Glutamatergic neuron (in vitro differentiated cells): ENCODE measurements at regions not wholly inside any gene's neighbourhood (a gene's known extent, or its start where the extent isn't known, plus 50 kb on each side); places are given as distances from the start of the nearest gene placed in this dataset.

Experiments used
- DNase-seq: peaks from one replicate; pipeline ENCODE4 v3.0.0; 2022
- H3K27ac Mint-ChIP-seq: one replicate; pipeline ENCODE4 v1.8.0; 2020; ENCODE audit warnings: mild to moderate bottlenecking, mixed read lengths, inconsistent platforms; ENCODE audit not compliant: unreplicated experiment
- H3K27me3 Mint-ChIP-seq: one replicate; pipeline ENCODE4 v1.8.0; 2020; ENCODE audit warnings: mild to moderate bottlenecking, moderate library complexity, mixed read lengths, inconsistent platforms; ENCODE audit not compliant: unreplicated experiment
- H3K36me3 Mint-ChIP-seq: one replicate; pipeline ENCODE4 v1.8.0; 2020; ENCODE audit warnings: mild to moderate bottlenecking, mixed read lengths, inconsistent platforms; ENCODE audit not compliant: unreplicated experiment
- H3K4me1 Mint-ChIP-seq: one replicate; pipeline ENCODE4 v1.8.0; 2020; ENCODE audit warnings: mild to moderate bottlenecking, low read depth, mixed read lengths, inconsistent platforms; ENCODE audit not compliant: unreplicated experiment
- H3K4me3 Mint-ChIP-seq: one replicate; pipeline ENCODE4 v1.8.0; 2020; ENCODE audit warnings: mild to moderate bottlenecking, mixed read lengths, inconsistent platforms; ENCODE audit not compliant: unreplicated experiment
- H3K9me3 Mint-ChIP-seq: one replicate; pipeline ENCODE4 v1.8.0; 2020; ENCODE audit warnings: mild to moderate bottlenecking, moderate library complexity, mixed read lengths, inconsistent platforms; ENCODE audit not compliant: unreplicated experiment
- TF ChIP-seq, protein P1 (sequence below): fragments of 200-600 bp; sonication (generic); IDR thresholded peaks from one replicate; pipeline ENCODE4 v1.5.0; 2021; ENCODE audit not compliant: partially characterized antibody, unreplicated experiment

DNA sequence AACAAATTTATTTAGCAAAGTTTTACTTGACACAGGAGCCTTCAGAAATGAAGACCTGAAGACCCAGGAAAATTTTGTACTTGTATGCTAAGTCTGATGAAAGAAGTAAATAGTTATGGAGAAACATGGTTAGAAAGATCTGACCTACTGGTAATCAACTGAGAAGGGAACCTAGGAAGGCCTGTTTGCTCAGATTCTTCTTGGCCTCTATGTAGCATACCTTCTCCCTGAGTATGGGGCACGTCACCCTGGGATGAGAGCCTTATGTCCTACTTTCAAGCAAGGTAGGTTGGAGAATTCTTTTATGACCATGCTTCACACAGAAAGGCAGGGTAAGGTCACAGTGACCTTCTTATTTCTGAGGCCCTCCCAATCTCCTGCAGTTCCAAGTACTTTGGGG is 178.6 kb upstream of the CREB1 start:
- peaks cover 6% of the 10 kb centered on the region for H3K9me3 Mint-ChIP-seq

DNA sequence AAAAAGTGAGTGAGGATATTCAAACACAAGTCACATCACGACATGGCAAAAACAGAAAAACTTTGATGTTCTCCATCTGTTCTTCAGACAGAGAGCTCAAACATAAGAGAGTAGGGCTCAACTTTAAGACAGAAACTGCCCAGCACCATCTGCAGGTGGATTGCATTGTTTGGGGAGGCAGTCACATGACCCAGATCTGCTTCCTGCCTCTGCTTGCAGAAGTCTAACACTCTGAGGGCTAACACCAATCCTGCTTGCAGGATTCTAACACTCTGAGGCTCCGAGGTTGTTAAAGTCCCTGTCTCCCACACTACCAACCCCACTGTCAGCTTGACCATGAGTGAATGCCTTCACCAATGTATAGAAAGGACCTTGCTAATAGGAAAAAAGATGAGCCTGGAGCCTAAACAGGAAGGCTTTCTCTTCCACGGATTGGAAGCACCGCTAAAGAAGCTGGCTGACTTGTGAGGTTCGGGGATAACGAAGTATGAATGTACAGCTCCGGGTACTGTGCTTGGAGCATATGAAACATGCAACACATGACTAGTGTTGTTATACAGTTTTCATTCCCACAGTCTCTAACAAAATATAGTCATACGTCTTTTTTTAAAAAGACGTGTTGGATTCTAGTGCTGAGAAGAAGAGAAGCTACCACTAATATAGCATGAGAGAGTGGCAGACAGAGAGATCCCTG is 176.6 kb upstream of the CREB1 start:
- DNase-seq: no peak
- H3K9me3 Mint-ChIP-seq: peaks cover 1% of the 10 kb centered on the region
- no peak overlapping the region for H3K27ac Mint-ChIP-seq
- no peak overlapping the region for H3K4me3 Mint-ChIP-seq
- TF ChIP-seq, protein P1, sequence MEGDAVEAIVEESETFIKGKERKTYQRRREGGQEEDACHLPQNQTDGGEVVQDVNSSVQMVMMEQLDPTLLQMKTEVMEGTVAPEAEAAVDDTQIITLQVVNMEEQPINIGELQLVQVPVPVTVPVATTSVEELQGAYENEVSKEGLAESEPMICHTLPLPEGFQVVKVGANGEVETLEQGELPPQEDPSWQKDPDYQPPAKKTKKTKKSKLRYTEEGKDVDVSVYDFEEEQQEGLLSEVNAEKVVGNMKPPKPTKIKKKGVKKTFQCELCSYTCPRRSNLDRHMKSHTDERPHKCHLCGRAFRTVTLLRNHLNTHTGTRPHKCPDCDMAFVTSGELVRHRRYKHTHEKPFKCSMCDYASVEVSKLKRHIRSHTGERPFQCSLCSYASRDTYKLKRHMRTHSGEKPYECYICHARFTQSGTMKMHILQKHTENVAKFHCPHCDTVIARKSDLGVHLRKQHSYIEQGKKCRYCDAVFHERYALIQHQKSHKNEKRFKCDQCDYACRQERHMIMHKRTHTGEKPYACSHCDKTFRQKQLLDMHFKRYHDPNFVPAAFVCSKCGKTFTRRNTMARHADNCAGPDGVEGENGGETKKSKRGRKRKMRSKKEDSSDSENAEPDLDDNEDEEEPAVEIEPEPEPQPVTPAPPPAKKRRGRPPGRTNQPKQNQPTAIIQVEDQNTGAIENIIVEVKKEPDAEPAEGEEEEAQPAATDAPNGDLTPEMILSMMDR: no peak
- no peaks in the 10 kb centered on the region for H3K27me3 Mint-ChIP-seq
- peaks cover 3% of the 10 kb centered on the region for H3K4me1 Mint-ChIP-seq
- peaks cover 4% of the 10 kb centered on the region for H3K36me3 Mint-ChIP-seq

More for the DNA sequence above, 178.6 kb upstream of the CREB1 start:
- Mint-ChIP-seq H3K4me1 (peaks cover 3% of the 10 kb centered on the region), H3K27ac (no peak overlapping the region), H3K36me3 (peaks cover 13% of the 10 kb centered on the region), H3K4me3 (no peak overlapping the region), H3K27me3 (peaks cover 4% of the 10 kb centered on the region)
- no peak for DNase-seq
- TF ChIP-seq, protein P1: no peak

DNA sequence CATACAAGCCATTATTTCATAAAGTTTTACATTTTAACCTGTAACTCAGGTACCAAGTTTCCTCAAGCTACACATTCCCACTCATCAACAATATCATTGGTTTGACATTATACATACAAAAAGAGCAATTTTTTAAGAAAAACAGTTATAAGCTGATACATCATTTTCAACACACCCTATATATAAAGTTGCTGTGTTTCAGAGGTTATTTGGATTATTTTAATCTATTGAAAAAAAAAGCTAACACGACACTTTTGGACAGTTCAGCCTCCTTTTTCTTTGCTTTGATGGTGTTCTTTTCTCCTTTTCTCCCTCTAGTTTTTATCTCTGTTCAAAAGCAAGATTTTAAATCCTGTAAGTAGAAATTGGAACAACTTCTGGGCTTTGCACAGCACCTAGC is 175.9 kb upstream of the CREB1 start:
- DNase-seq: no peak
- H3K36me3 Mint-ChIP-seq: no peaks in the 10 kb centered on the region
- H3K4me1 Mint-ChIP-seq: peaks cover 5% of the 10 kb centered on the region
- no peaks in the 10 kb centered on the region for H3K9me3 Mint-ChIP-seq
- H3K27me3 Mint-ChIP-seq: no peaks in the 10 kb centered on the region
- no peak overlapping the region for H3K27ac Mint-ChIP-seq
- no peak overlapping the region for H3K4me3 Mint-ChIP-seq
- TF ChIP-seq, protein P1: no peak

DNA sequence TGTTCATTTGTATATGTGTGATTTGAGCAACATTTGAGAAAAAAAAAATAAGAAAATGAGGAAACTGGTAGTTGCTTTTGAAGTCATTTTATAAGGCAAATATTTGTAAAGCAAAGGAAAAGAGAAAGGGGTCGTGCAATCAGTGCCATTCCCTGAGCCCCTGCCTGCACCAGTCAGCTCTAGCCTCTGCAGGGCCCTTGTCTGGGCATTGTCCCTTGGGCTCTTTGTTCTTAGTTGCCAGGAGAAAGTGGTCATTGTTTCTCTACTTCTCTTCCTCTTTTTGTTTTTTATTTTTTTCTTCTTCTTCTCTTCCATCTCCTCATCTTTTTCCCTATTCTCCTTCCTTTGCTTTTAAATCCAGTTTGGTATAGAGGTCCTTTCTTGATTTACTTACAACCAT is 175.3 kb upstream of the CREB1 start:
- no peak overlapping the region for H3K27ac Mint-ChIP-seq
- no peaks in the 10 kb centered on the region for H3K27me3 Mint-ChIP-seq
- no peaks in the 10 kb centered on the region for H3K36me3 Mint-ChIP-seq
- no peaks in the 10 kb centered on the region for H3K9me3 Mint-ChIP-seq
- TF ChIP-seq, protein P1: no peak
- H3K4me3 Mint-ChIP-seq: no peak overlapping the region
- H3K4me1 Mint-ChIP-seq: peaks cover 10% of the 10 kb centered on the region
- DNase-seq: no peak

DNA sequence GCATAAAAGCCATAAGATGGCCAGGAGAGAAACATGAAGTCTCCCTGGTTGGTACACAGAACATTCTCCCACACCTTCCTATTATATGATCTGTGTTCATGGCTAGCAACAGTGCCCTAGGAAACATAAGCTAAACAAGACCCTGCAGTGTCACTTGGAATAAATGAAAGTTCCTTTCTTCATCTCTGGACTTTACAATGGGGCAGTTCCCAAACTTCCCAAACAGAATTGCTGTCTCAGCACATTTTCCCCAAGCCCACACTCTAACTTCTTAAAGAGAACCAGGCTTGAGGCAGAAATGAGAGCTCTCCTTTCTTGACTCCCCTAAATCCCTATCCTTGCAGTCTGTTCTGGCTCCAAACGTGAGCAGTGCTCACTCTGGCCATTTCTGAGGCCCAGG is 173.2 kb upstream of the CREB1 start:
- no peaks in the 10 kb centered on the region for H3K36me3 Mint-ChIP-seq
- no peak overlapping the region for H3K4me3 Mint-ChIP-seq
- H3K27ac Mint-ChIP-seq: no peak overlapping the region
- DNase-seq: no peak
- TF ChIP-seq, protein P1: no peak
- H3K27me3 Mint-ChIP-seq: no peaks in the 10 kb centered on the region
- peaks cover 10% of the 10 kb centered on the region for H3K4me1 Mint-ChIP-seq
- no peaks in the 10 kb centered on the region for H3K9me3 Mint-ChIP-seq
